ENCODE measurements at regions not wholly inside any gene's neighbourhood (a gene's known extent, or its start where the extent isn't known, plus 50 kb on each side); places are given as distances from the start of the nearest gene placed in this dataset.

- TF ChIP-seq GLIS3 (CRISPR knock-in tag; IDR thresholded peaks at IDR 0.05) (no peak), ZNF565 (CRISPR knock-in tag; conservative IDR thresholded peaks at IDR 0.05; ENCODE audit: low read depth) (no peak)
Measured at GRCh38 chr6:154942770-154943169, 52.3 kb upstream of the TIAM2 start.

Data from SK-N-SH treated with all-trans-retinoic acid at 6 μM for 48 hours (cell line).